ENCODE measurements at regions not wholly inside any gene's neighbourhood (a gene's known extent, or its start where the extent isn't known, plus 50 kb on each side); places are given as distances from the start of the nearest gene placed in this dataset.
"Not testable (repeated sequence)": the region's sequence is repeated elsewhere in the genome, so short reads cannot be mapped to it uniquely, and the experiment has no call there.

DNA sequence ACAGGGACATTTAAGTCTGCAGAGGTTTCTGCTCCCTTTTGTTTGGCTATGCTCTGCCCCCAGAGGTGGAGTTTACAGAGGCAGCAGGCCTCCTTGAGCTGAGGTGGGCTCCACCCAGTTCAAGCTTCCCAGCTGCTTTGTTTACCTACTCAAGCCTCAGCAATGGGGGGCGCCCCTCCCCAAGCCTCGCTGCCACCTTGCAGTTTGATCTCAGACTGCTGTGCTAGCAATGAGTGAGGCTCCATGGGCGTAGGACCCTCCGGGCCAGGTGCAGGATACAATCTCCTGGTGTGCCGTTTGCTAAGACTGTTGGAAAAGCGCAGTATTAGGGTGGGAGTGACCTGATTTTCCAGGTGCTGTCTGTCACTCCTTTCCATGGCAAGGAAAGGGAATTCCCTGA lies 51.1 kb upstream of the CLVS2 start:
- TF ChIP-seq, protein P1, sequence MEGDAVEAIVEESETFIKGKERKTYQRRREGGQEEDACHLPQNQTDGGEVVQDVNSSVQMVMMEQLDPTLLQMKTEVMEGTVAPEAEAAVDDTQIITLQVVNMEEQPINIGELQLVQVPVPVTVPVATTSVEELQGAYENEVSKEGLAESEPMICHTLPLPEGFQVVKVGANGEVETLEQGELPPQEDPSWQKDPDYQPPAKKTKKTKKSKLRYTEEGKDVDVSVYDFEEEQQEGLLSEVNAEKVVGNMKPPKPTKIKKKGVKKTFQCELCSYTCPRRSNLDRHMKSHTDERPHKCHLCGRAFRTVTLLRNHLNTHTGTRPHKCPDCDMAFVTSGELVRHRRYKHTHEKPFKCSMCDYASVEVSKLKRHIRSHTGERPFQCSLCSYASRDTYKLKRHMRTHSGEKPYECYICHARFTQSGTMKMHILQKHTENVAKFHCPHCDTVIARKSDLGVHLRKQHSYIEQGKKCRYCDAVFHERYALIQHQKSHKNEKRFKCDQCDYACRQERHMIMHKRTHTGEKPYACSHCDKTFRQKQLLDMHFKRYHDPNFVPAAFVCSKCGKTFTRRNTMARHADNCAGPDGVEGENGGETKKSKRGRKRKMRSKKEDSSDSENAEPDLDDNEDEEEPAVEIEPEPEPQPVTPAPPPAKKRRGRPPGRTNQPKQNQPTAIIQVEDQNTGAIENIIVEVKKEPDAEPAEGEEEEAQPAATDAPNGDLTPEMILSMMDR (IDR thresholded peaks at IDR 0.05): not testable (repeated sequence)
- TF ChIP-seq POLR2A (IDR thresholded peaks at IDR 0.05); POLR2AphosphoS5 (IDR thresholded peaks at IDR 0.05; ENCODE audit: insufficient read depth in 1 of 2, low read depth in 1 of 2): not testable (repeated sequence)
